Amygdala (tissue), 56 donors: ENCODE measurements at regions not wholly inside any gene's neighbourhood (a gene's known extent, or its start where the extent isn't known, plus 50 kb on each side); places are given as distances from the start of the nearest gene placed in this dataset.
"Not testable (repeated sequence)": the region's sequence is repeated elsewhere in the genome, so short reads cannot be mapped to it uniquely, and the experiment has no call there.

Experiments used
- DNase-seq, 56 donors: peaks; one replicate each; lab custom pipeline; 2025; lab: John Stamatoyannopoulos, UW

DNA sequence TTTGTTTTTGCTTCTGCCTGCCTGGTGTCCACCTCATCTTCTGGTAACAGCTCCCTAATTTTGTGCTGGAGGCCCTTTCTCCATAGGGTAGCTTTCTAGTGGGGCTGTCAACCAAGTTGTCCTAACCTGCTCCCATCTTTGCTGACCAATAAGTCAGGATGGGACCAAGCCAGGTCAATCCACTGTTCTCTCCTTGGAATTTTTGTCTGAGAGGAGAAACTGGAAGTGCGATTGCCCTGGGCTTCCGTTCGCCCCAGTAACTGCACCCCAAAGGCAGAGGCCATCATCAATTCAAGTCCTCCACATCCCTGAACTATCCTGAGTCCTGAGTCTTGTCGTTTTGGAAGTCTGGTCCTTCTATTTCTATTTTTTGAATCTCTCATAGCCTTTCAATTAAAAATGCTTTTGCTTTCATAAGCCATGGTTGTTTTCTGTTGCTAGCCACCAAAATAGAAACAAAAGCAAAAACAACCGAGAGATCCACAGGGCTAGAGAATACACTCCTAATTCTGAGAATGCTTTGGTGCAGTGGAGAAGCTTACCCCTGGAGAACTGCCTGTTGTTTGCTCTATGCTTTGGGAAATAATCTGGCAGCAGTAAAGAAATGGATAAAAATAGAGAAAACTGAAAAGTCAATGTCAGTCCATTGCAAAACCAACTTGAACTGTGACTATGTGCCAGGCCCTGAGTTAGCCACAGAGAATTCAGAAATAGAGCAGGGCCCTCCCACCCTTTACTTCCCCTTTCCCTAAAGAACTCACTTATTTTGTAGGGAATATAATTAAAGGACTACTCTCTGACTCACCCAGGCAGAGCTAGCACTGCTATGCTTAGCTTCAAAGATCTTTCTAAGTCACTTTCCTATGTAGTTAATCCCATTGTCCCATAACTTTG lies 368.1 kb downstream of the CXCL12 start:
- DNase-seq = no peak

GRCh38 chr10:44015702-44016500 lies 367.2 kb upstream of the ZNF32 start:
- DNase-seq = no peak

GRCh38 chr10:44014644-44015250 lies 366.1 kb upstream of the ZNF32 start:
- DNase-seq = no peak

GRCh38 chr10:44013981-44014380 lies 365.3 kb upstream of the ZNF32 start:
- no peak for DNase-seq

DNA sequence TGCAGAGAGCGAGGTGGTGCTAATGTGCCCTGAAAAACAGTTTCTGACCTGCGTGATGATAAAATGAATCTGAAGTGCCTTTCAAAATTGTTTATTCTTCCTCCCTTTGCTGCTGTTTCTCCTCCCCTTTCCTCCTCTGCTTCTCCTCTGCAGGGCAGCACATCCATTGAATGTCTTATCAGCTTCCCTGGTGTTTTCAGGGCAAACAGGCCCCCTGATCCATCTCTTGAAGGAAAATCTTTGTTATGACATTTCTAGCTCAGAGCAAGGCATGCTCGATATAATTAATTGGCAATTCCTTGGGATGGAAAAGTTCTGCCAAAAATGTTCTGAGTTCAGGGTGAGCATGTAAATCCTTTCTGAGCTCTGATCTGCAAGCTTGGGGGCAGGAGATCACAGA lies 364.2 kb upstream of the ZNF32 start:
- no peak for DNase-seq

- no peak for DNase-seq
Measured at GRCh38 chr10:44011603-44011981, 362.9 kb upstream of the ZNF32 start.

- DNase-seq = no peak
Measured at GRCh38 chr10:44010873-44011602, 362.4 kb upstream of the ZNF32 start.

GRCh38 chr10:44009891-44010632 lies 361.4 kb upstream of the ZNF32 start:
- no peak for DNase-seq

GRCh38 chr10:44008917-44009709 lies 360.4 kb upstream of the ZNF32 start:
- DNase-seq = no peak

DNA sequence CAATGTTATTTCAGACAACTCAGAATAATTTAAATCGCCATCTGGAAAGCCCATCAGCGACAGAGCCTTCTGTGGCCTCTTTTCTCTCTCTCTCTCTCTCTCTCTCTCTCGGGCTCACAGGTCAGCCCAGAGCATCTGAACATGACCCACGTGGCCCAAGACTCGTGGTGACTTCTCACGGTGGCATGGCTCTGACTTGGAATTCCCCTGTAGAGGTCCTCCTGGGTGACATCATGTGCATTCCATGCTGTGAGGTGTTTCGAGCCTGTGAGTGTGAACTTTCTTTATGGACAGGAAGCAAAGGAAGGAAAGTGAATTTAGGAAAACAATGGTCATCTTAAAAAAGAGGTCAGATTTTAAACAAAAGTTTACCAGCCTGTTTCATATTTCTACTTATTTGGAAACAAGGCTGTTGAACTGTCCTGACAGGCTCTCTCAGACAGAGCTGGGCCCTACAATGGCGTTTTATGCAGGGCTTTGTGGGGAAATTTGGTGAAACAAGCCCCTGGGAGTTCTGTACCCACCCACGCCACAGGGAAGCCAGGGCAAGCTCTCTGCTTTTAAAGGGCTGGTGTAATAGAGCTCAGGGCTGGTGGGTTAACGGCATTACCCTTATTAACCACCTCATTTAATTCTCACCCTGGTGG lies 359.7 kb upstream of the ZNF32 start:
- no peak for DNase-seq

DNA sequence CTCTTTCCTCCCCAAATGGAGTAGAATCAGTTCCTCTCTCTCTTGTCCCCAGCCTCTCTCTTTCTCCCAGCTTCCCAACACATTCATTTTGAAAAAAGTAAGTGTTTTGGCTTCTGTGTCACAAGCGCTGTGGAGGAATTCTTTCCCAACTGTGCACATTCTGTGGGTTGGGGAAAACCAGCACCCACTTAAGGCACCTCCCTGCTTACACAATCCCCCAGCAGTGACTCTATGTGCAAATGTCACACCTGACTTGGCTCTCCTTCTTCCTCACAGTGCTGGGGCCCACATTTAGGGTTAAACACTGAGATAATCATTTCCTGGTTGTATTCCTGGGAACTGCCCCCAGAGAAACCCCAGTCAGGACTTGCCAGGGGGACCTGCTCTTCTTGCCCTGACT lies 358.1 kb upstream of the ZNF32 start:
- DNase-seq = no peak

DNA sequence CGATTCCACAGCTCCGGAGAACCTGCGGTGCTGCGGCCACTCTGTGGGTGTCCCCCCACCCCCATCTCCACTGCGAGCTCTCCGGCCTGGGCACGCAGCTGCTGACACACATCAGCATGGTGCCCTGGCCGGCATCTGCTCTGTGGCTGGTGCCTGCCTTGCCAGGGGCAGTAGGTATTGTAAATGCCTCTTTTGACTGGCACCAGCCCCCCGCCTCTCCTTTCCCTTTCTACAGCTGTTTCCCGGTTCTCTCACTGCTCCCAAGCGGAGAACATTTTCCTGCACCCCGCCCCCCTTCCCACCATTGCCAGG lies 357.1 kb upstream of the ZNF32 start:
- no peak for DNase-seq

- DNase-seq = no peak
Measured at GRCh38 chr10:44004913-44005787, 356.5 kb upstream of the ZNF32 start.

DNA sequence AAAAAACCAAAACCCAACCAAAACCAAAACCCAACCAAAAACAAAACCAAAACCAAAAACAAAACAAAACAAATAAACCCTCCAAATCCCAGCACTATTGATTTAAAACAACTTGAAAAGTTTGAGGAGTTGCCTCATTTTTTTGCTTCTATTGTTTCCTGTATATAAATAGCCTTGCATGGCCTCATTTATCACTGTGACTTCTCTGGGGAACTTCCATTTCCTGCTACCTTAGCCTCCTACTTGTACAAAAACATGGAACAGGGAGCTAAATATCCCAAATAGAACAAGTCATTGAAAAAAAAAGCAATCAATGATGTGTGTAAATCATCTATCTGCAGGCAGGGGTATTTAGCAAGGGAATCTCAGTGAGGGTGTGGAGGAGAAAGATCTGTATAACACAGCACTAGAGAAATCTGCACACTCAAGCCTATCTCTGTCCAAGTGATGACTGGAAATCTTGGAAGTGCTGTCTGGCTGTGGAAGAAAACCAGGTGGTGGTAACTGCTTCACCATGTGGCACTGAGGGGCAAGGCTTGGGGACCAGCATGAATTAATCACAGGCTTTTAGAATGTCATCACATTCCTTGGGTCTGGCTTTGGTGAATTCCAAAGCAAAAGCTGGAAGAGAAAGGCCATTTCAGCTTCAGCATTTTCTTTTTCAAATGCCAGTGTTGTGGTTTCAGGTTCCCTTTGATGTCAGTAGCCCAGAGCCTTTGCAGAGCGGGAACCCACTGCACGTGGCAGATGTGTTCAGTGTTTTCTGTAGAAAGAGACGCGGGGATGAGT lies 349.5 kb upstream of the ZNF32 start:
- no peak for DNase-seq

GRCh38 chr10:43997330-43997729 lies 348.6 kb upstream of the ZNF32 start:
- DNase-seq = no peak

DNA sequence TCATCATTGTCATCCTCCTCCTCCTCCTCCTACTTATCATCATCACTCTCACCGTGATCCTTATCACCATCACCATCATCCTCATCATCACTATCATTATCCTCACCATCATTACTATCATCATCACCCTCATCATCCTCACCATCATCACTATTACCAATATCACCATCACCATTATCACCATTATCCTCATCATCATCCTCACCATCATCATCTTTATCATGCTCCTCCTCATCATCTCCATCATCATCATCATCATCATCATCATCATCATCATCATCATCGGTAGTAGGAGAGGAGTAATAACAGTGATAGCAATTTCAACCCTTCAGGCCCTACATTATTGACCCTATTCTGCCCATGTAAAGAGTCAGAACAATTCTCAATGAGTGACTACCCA lies 345.9 kb upstream of the ZNF32 start:
- DNase-seq = no peak

GRCh38 chr10:43992816-43993215 lies 344.1 kb upstream of the ZNF32 start:
- not testable (repeated sequence) for DNase-seq
